ENCODE measurements at regions not wholly inside any gene's neighbourhood (a gene's known extent, or its start where the extent isn't known, plus 50 kb on each side); places are given as distances from the start of the nearest gene placed in this dataset.

GRCh38 chr1:177741476-177741875 is 228.4 kb downstream of the SEC16B start:
- POLR2A ChIA-PET = no interaction called here
- no peak for DNase-seq (ENCODE audit: low read depth)
- CTCF ChIA-PET = interaction anchor here (0.8 kb wide), 1 partner anchor 290 kb away, joined by 3 read pairs; no protein-coding TSS in a partner anchor
- no peaks in the 10 kb centered on the region for H3K36me3 ChIP-seq (ENCODE audit: control insufficient read depth, insufficient read depth, low read length)
- TF ChIP-seq, protein P1, sequence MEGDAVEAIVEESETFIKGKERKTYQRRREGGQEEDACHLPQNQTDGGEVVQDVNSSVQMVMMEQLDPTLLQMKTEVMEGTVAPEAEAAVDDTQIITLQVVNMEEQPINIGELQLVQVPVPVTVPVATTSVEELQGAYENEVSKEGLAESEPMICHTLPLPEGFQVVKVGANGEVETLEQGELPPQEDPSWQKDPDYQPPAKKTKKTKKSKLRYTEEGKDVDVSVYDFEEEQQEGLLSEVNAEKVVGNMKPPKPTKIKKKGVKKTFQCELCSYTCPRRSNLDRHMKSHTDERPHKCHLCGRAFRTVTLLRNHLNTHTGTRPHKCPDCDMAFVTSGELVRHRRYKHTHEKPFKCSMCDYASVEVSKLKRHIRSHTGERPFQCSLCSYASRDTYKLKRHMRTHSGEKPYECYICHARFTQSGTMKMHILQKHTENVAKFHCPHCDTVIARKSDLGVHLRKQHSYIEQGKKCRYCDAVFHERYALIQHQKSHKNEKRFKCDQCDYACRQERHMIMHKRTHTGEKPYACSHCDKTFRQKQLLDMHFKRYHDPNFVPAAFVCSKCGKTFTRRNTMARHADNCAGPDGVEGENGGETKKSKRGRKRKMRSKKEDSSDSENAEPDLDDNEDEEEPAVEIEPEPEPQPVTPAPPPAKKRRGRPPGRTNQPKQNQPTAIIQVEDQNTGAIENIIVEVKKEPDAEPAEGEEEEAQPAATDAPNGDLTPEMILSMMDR (IDR thresholded peaks at IDR 0.05; ENCODE audit: insufficient read depth, low read depth, low read length) = no peak
- H3K4me3 ChIP-seq (ENCODE audit: low read depth, low read length) = no peak overlapping the region
- H3K27me3 ChIP-seq (ENCODE audit: control insufficient read depth, insufficient read depth, low read length) = no peaks in the 10 kb centered on the region

- ChIA-PET CTCF (no interaction called here), POLR2A (no interaction called here)
- TF ChIP-seq, protein P1 (IDR thresholded peaks at IDR 0.05; ENCODE audit: insufficient read depth, low read depth, low read length) = no peak
- Histone ChIP-seq H3K4me3 (ENCODE audit: low read depth, low read length) (no peak overlapping the region), H3K36me3 (ENCODE audit: control insufficient read depth, insufficient read depth, low read length) (no peaks in the 10 kb centered on the region), H3K27me3 (ENCODE audit: control insufficient read depth, insufficient read depth, low read length) (no peaks in the 10 kb centered on the region)
- DNase-seq (ENCODE audit: low read depth) = no peak
Observed at GRCh38 chr1:177739780-177740179, 230.1 kb downstream of the SEC16B start.

DNA sequence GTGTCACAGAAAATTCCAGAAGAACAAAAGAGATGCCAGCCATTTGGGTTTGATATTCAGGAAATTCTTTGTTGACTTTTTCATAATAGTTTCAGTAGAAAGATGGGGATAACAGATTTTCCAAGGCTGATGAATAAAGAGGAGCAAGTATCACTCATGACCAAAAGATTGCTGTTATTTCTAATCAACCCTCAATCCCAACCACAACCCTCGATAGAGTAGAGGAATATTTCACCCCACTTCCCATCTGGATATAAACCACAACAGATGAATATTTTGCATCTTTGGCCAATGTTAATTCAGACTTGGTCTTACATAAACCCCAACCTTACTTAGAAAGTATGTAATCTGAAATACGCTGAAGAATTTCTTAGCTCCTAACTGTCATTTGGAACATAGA is 232.4 kb downstream of the SEC16B start:
- Histone ChIP-seq H3K27me3 (ENCODE audit: control insufficient read depth, insufficient read depth, low read length) (no peaks in the 10 kb centered on the region), H3K36me3 (ENCODE audit: control insufficient read depth, insufficient read depth, low read length) (no peaks in the 10 kb centered on the region), H3K4me3 (ENCODE audit: low read depth, low read length) (no peak overlapping the region)
- ChIA-PET CTCF (interaction anchor here (1.5 kb wide), 1 partner anchor 11 kb away, joined by 3 read pairs; no protein-coding TSS in a partner anchor), POLR2A (interaction anchor here (0.5 kb wide), 1 partner anchor 213 kb away, joined by 3 read pairs; no protein-coding TSS in a partner anchor)
- TF ChIP-seq, protein P1 (IDR thresholded peaks at IDR 0.05; ENCODE audit: insufficient read depth, low read depth, low read length) = no peak
- no peak for DNase-seq (ENCODE audit: low read depth)

GRCh38 chr1:177732178-177732577 is 237.7 kb downstream of the SEC16B start:
- Histone ChIP-seq H3K36me3 (ENCODE audit: control insufficient read depth, insufficient read depth, low read length) (no peaks in the 10 kb centered on the region), H3K4me3 (ENCODE audit: low read depth, low read length) (no peak overlapping the region), H3K27me3 (ENCODE audit: control insufficient read depth, insufficient read depth, low read length) (no peaks in the 10 kb centered on the region)
- POLR2A ChIA-PET = no interaction called here
- TF ChIP-seq, protein P1 (IDR thresholded peaks at IDR 0.05; ENCODE audit: insufficient read depth, low read depth, low read length) = no peak
- DNase-seq (ENCODE audit: low read depth) = no peak
- CTCF ChIA-PET = no interaction called here

DNA sequence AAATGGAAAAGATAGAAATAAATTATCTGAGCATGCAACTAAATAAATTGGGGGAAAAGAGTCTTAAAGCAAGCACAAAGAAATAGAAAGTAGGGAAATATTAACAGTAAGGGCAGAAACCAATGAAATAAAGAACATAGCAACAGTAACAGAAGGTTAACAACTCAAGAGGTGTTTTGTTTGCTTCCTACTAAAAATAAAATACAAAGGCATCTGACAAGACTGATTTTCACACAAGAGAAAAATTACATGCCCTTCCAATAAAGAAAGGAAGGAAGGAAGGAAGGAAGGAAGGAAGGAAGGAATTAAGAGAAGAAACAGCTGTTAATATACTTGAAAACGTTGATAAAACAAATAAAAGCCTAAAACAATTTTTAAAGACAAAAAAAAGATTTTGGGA is 240.2 kb downstream of the SEC16B start:
- H3K36me3 ChIP-seq (ENCODE audit: control insufficient read depth, insufficient read depth, low read length) = no peaks in the 10 kb centered on the region
- ChIA-PET CTCF (no interaction called here), POLR2A (no interaction called here)
- DNase-seq (ENCODE audit: low read depth) = no peak
- no peak overlapping the region for H3K4me3 ChIP-seq (ENCODE audit: low read depth, low read length)
- H3K27me3 ChIP-seq (ENCODE audit: control insufficient read depth, insufficient read depth, low read length) = no peaks in the 10 kb centered on the region
- TF ChIP-seq, protein P1 (IDR thresholded peaks at IDR 0.05; ENCODE audit: insufficient read depth, low read depth, low read length) = no peak
